ENCODE measurements at regions not wholly inside any gene's neighbourhood (a gene's known extent, or its start where the extent isn't known, plus 50 kb on each side); places are given as distances from the start of the nearest gene placed in this dataset.

DNA sequence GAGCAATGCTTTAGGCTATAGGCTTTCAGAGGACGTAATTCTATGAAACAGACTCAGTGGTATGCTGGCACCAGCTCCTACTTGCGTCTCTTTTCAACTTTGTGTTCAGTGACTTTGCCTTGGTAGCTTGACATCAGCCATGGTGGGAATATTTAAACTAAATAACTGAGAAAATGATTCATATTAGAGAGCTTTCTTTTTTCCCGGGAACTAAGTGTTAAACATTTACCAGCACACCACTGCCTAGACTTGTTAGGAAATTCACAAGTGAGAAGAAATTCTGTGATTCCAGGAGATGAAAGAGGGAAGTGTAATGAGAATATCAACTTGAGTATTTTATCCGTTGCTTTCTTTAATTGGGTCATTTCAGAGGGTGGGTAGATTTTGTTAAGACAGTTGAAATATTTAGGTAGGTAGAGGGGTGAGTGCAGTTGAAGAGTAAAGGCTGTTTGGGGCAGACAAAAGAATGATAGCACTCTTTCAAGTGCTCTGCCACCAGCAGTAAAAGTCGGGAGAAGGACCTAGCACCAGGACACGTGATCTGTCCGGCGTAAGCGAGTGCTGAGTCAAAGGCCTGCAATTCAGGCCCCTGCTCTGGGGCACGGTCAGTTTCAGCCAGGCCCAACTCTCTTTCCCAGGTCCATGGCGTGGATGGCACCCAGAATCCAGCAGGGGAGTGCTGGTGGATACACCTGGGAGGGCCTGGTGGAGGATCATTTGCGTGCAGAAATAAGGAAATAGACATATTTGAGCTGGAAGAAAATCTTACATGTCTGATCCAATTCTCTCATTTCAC lies 206.3 kb downstream of the SNX10 start:
- no peak for ATAC-seq
- 81 to 83% methylated on average over 12 of the region's 12 CpGs for WGBS, 2 donors
- Histone ChIP-seq H3K27ac (peak overlapping the region in 2 of 4 donors; percentile 46 to 48), H3K4me1 (peaks cover 36% of the 10 kb centered on the region), H3K36me3 (replicated peaks in 1 of 2; ENCODE audit: insufficient read depth in 1 of 2, low read depth in 2 of 2) (no peaks in the 10 kb centered on the region), H3K4me3 (no peak overlapping the region), H3K9me3 (no peaks in the 10 kb centered on the region), H3K27me3 (no peaks in the 10 kb centered on the region)
- DNase-seq: no peak
- intact Hi-C loops (cut with DNase I): no loop called here
- no peak for TF ChIP-seq CTCF (IDR thresholded peaks at IDR 0.05)
- TF ChIP-seq POLR2A (IDR thresholded peaks at IDR 0.05): no peak

DNA sequence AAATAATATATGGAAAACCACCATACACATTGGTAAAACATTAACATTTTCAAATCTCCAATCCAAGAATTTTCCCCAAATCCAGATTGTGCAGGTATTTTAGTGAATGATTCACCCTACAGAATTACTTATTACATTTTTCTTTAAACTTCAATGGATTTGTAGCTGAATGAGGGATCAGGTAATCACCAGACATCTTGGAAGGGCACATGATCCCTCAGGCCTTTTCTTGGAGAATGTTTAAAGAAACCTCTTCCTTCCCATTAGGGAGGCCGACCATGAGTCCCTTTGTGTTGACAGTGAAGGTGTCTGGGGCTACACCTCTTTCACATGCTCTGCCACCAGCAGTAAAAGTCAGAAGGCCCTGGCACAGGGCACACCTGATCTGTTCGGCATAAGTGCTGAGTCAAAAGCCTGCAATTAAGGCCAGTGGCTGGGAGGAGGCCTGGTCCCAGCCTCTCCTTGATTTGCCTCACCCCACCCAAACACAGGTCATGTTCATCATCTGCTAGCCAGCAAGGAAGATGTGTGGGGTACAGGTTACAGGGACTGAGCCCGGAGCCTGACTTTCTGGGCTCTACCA lies 207.7 kb downstream of the SNX10 start:
- H3K27me3 ChIP-seq: no peaks in the 10 kb centered on the region
- H3K9me3 ChIP-seq: no peaks in the 10 kb centered on the region
- intact Hi-C loops (cut with DNase I): no loop called here
- H3K4me1 ChIP-seq: peaks cover 22% of the 10 kb centered on the region
- no peaks in the 10 kb centered on the region for H3K36me3 ChIP-seq (replicated peaks in 1 of 2; ENCODE audit: insufficient read depth in 1 of 2, low read depth in 2 of 2)
- DNase-seq (no peak), ATAC-seq (no peak)
- no peak for TF ChIP-seq POLR2A (IDR thresholded peaks at IDR 0.05)
- no peak for TF ChIP-seq CTCF (IDR thresholded peaks at IDR 0.05)
- no peak overlapping the region for H3K4me3 ChIP-seq
- no peak overlapping the region for H3K27ac ChIP-seq
- 53 to 72% methylated on average over 3 of the region's 3 CpGs for WGBS, 2 donors

DNA sequence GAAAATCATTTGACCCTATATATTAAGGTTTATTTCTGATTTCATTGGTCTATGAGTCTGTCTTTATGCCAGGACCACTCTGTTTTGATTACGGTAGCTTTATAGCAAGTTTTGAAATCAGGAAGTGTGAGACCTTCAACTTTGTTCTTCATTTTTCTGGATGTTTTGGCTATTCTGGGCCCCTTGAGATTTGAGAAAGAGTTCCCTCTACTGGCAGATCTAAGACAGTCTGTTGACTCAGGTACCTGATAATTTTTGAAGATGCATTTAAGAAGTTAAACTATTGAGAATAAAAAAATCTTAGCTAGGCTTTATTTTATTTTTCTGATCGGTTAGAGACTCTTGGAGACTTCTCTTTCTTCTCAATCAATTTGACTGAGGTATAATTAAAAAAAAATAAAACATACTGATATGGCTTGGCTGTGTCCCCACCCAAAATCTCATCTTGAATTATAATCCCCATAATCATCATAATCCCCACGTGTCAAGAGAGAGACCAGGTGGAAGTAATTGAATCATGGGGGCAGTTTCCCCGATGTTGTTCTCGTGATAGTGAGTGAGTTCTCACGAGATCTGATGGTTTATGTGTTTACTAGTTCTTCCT lies 209.2 kb downstream of the SNX10 start:
- WGBS, 2 donors: 39 to 52% methylated on average over 6 of the region's 6 CpGs
- no peaks in the 10 kb centered on the region for H3K36me3 ChIP-seq (replicated peaks in 1 of 2; ENCODE audit: insufficient read depth in 1 of 2, low read depth in 2 of 2)
- ATAC-seq (no peak), DNase-seq (no peak)
- H3K4me3 ChIP-seq: no peak overlapping the region
- H3K9me3 ChIP-seq: no peaks in the 10 kb centered on the region
- intact Hi-C loops (cut with DNase I): no loop called here
- no peaks in the 10 kb centered on the region for H3K27me3 ChIP-seq
- H3K4me1 ChIP-seq: peaks cover 10% of the 10 kb centered on the region
- H3K27ac ChIP-seq: no peak overlapping the region
- TF ChIP-seq CTCF (IDR thresholded peaks at IDR 0.05): peak in 6 of 7 experiments; percentile 39 to 62 (median 44)
- TF ChIP-seq POLR2A (IDR thresholded peaks at IDR 0.05): no peak

DNA sequence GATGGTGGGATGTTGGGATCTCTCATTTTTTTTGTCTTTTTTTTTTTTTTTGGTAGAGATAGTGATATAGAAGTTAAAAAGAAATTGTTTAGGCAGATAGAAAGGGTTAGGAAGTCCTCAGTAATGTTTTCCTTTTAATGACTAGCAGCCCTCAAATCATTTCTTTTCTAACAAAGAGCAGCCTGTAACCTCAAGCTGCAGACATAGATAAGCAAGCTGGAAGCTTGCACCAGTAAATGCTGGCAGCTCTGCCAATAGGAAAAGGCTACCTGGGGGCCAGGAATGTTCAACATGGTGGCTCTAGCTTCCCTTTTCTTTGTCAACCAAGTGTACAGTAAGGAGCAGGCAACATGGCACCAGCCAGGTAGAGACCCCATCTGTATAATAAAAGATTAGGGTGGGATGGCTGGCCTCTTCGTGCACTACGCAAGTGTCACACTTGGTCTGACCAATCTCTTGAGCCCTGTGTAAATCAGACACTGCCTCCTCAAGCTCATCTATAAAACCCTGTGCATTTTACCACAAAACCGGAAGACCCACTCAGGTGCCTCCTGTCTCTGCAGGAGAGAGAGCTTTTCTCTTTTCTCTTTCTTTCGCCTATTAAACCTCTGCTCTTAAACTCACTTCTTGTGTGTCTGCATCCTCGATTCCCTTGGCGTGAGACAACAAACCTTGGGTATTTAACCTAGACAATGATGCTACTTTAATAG lies 212.9 kb downstream of the SNX10 start:
- no peaks in the 10 kb centered on the region for H3K36me3 ChIP-seq (replicated peaks in 1 of 2; ENCODE audit: insufficient read depth in 1 of 2, low read depth in 2 of 2)
- H3K27me3 ChIP-seq: no peaks in the 10 kb centered on the region
- H3K9me3 ChIP-seq: no peaks in the 10 kb centered on the region
- H3K27ac ChIP-seq: no peak overlapping the region
- no peak for TF ChIP-seq CTCF (IDR thresholded peaks at IDR 0.05)
- TF ChIP-seq POLR2A (IDR thresholded peaks at IDR 0.05): no peak
- intact Hi-C loops (cut with DNase I): no loop called here
- no peak for DNase-seq
- no peak overlapping the region for H3K4me3 ChIP-seq
- H3K4me1 ChIP-seq: peaks cover 7% of the 10 kb centered on the region
- 90 to 93% methylated on average over 6 of the region's 6 CpGs for WGBS, 2 donors
- no peak for ATAC-seq
